ENCODE measurements at regions not wholly inside any gene's neighbourhood (a gene's known extent, or its start where the extent isn't known, plus 50 kb on each side); places are given as distances from the start of the nearest gene placed in this dataset.
"Not testable (repeated sequence)": the region's sequence is repeated elsewhere in the genome, so short reads cannot be mapped to it uniquely, and the experiment has no call there.

DNA sequence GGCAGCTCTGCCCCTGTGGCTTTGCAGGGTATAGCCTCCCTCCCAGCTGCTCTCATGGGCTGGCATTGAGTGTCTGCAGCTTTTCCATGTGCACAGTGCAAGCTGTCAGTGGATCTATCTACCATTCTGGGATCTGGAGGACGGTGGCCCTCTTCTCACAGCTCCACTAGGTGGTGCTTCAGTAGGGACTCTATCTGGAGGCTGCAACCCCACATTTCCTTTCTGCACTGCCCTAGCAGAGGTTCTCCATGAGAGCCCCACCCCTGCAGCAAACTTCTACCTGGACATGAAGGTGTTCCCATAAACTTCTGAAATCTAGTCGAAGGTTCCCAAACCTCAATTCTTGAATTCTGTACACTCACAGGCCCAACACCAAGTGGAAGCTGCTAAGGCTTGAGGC lies 292.5 kb downstream of the C11orf87 start:
- peaks cover 13 to 33% (median 17%) of the 10 kb centered on the region in 6 donors for H3K9me3 Mint-ChIP-seq
- not testable (repeated sequence) for H3K4me3 Mint-ChIP-seq; H3K36me3 Mint-ChIP-seq; H3K27ac Mint-ChIP-seq; H3K27me3 Mint-ChIP-seq (ENCODE audit: low read depth in 3 of 3); DNase-seq; H3K4me1 Mint-ChIP-seq

DNA sequence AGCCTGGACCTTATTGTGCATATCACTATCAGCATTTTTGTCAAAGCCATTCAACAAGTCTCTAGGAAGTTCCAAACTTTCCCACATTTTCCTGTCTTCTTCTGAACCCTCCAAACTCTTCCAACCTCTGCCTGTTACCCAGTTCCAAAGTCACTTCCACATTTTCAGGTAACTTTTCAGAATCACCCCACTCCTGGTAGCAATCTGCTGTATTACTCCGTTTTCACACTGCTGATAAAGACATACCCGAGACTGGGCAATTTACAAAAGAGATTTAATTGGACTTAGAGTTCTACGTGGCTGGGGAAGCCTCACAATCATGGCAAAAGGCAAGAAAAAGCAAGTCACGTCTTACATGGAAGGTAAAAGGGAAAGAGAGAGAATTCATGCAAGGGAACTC lies 293.4 kb downstream of the C11orf87 start:
- not testable (repeated sequence) for H3K36me3 Mint-ChIP-seq; DNase-seq; H3K4me1 Mint-ChIP-seq; H3K27ac Mint-ChIP-seq; H3K27me3 Mint-ChIP-seq (ENCODE audit: low read depth in 3 of 3); H3K4me3 Mint-ChIP-seq
- peaks cover 15 to 33% (median 19%) of the 10 kb centered on the region in 6 donors for H3K9me3 Mint-ChIP-seq

DNA sequence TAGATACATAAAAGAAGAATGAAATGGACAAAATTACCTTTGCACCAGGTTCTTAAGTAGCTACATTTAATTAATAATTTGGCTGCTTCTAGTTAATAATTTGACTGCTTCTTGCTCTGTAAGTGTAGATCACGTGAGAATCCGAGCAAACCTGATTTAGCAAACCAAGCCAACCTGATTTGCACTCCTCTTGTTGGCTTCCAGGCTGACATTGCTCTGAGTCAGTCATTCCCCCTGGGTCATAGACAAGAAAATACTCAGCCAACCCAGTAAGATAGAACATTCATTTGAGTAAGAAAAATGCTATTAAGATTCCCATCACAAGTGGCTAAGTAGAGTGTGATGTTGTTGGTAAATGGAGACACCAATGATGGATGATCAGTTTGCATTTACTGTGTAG lies 304.1 kb downstream of the C11orf87 start:
- Mint-ChIP-seq H3K27me3 (ENCODE audit: low read depth in 3 of 3) (peaks cover 0 to 4% (median 1%) of the 10 kb centered on the region in 3 donors), H3K4me3 (no peak overlapping the region), H3K36me3 (no peaks in the 10 kb centered on the region), H3K9me3 (peaks cover 0 to 5% (median 0%) of the 10 kb centered on the region in 6 donors), H3K4me1 (no peaks in the 10 kb centered on the region), H3K27ac (no peak overlapping the region)
- DNase-seq, result no peak

DNA sequence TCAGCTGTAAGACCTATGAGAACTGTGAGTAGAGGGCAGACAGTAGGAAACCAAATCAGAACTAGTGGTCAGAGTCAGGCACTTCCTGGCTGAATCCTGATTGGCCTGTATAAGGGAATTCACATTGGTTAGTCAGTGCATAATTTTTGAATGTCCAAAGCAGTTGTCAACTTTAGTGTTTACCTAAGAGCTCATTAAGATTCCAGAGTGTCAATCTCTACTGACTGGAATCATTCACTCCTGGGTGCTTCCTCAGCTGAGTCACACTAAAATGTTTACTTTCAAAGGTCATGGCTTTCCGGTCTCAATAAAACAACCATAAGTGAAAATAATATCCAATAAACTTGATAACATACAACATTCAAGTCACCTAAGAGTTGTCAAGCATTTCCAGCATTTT lies 306.1 kb downstream of the C11orf87 start:
- no peaks in the 10 kb centered on the region for H3K36me3 Mint-ChIP-seq
- H3K27ac Mint-ChIP-seq, result no peak overlapping the region
- H3K4me1 Mint-ChIP-seq, result no peaks in the 10 kb centered on the region
- peaks cover 0 to 4% (median 1%) of the 10 kb centered on the region in 3 donors for H3K27me3 Mint-ChIP-seq (ENCODE audit: low read depth in 3 of 3)
- H3K9me3 Mint-ChIP-seq, result peaks cover 0 to 4% (median 0%) of the 10 kb centered on the region in 6 donors
- no peak overlapping the region for H3K4me3 Mint-ChIP-seq
- DNase-seq, result no peak

DNA sequence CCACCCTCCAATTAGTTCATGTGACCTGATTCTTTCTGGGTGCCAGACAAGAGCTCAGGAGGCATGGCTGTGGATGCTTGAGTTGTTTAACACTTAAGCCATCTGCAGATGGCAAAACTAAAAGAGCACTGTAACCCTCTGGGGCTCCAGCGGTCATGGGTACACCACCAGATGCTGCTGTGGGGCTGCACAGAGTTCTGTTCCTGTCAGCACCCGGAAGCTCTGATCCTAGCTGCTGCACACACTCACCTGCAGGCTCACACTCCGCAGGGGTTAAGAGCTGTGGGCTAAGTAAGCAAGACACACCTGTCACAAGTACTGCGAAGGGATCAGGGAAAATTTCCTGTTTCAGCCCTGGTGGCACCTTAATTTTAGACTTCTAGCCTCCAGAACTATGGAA lies 307.8 kb downstream of the C11orf87 start:
- H3K36me3 Mint-ChIP-seq, result no peaks in the 10 kb centered on the region
- H3K4me3 Mint-ChIP-seq, result no peak overlapping the region
- H3K4me1 Mint-ChIP-seq, result no peaks in the 10 kb centered on the region
- H3K9me3 Mint-ChIP-seq, result peaks cover 0 to 4% (median 0%) of the 10 kb centered on the region in 6 donors
- DNase-seq, result no peak
- H3K27ac Mint-ChIP-seq, result no peak overlapping the region
- peaks cover 0 to 4% (median 1%) of the 10 kb centered on the region in 3 donors for H3K27me3 Mint-ChIP-seq (ENCODE audit: low read depth in 3 of 3)

GRCh38 chr11:109730669-109731068 lies 308.7 kb downstream of the C11orf87 start:
- H3K4me3 Mint-ChIP-seq, result no peak overlapping the region
- no peaks in the 10 kb centered on the region for H3K4me1 Mint-ChIP-seq
- H3K27ac Mint-ChIP-seq, result no peak overlapping the region
- H3K9me3 Mint-ChIP-seq, result peaks cover 0 to 4% (median 0%) of the 10 kb centered on the region in 6 donors
- DNase-seq, result no peak
- peaks cover 0 to 4% (median 1%) of the 10 kb centered on the region in 3 donors for H3K27me3 Mint-ChIP-seq (ENCODE audit: low read depth in 3 of 3)
- H3K36me3 Mint-ChIP-seq, result no peaks in the 10 kb centered on the region

GRCh38 chr11:109731451-109731850 lies 309.5 kb downstream of the C11orf87 start:
- no peak overlapping the region for H3K4me3 Mint-ChIP-seq
- no peaks in the 10 kb centered on the region for H3K36me3 Mint-ChIP-seq
- no peak overlapping the region for H3K27ac Mint-ChIP-seq
- H3K4me1 Mint-ChIP-seq, result no peaks in the 10 kb centered on the region
- no peak for DNase-seq
- H3K27me3 Mint-ChIP-seq (ENCODE audit: low read depth in 3 of 3), result peaks cover 0 to 4% (median 1%) of the 10 kb centered on the region in 3 donors
- peaks cover 0 to 4% (median 0%) of the 10 kb centered on the region in 6 donors for H3K9me3 Mint-ChIP-seq

DNA sequence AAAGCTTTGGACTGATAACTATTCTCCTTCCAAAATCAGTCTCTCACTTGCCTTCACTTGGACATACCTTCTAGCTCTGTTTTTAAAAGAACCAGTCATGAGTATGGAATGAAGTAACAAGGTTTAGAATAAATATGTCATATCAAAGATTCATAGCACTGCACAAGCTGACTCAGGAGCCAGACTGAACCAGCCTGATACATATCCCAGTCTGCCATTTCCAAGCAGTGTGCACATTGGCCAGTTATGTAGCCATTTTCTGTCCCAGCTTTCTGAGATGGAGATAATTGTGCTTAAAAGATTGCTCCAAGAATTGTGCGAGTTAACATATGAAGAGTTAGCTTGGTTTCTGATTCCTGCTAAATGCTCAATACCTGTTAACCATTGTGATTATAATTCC lies 311.3 kb downstream of the C11orf87 start:
- Mint-ChIP-seq H3K36me3 (no peaks in the 10 kb centered on the region), H3K4me1 (no peaks in the 10 kb centered on the region), H3K27me3 (ENCODE audit: low read depth in 3 of 3) (peaks cover 0 to 4% (median 1%) of the 10 kb centered on the region in 3 donors), H3K4me3 (no peak overlapping the region), H3K27ac (no peak overlapping the region), H3K9me3 (peaks cover 0 to 8% (median 0%) of the 10 kb centered on the region in 6 donors)
- DNase-seq, result no peak

DNA sequence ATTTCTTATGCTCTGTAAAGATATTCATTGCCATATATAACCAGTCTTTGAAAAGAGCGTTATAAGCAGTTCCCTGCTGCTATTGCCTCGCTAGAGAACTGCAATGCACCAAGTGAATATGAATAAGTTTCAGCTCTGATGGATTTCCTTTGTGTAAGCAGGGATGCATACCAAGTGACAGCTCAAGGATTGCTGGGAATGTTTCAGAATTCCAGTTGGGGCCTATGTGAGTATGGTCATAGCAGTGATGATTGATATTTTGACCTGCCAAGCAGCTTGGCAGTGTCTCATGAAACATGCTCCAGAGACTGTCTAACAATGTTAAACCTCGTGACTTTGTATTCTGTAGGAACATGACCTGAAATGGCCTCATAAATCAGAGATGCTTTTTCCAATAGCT lies 312.6 kb downstream of the C11orf87 start:
- Mint-ChIP-seq H3K27me3 (ENCODE audit: low read depth in 3 of 3) (peaks cover 0 to 2% (median 1%) of the 10 kb centered on the region in 3 donors), H3K27ac (no peak overlapping the region), H3K36me3 (no peaks in the 10 kb centered on the region), H3K4me3 (no peak overlapping the region), H3K4me1 (no peaks in the 10 kb centered on the region), H3K9me3 (peaks cover 0 to 10% (median 2%) of the 10 kb centered on the region in 6 donors)
- no peak for DNase-seq

- Mint-ChIP-seq H3K4me1 (no peaks in the 10 kb centered on the region), H3K27me3 (ENCODE audit: low read depth in 3 of 3) (peaks cover 0 to 2% (median 1%) of the 10 kb centered on the region in 3 donors), H3K36me3 (no peaks in the 10 kb centered on the region), H3K4me3 (no peak overlapping the region), H3K9me3 (peaks cover 0 to 16% (median 2%) of the 10 kb centered on the region in 6 donors), H3K27ac (no peak overlapping the region)
- DNase-seq, result no peak
These were observed 313.1 kb downstream of the C11orf87 start for GRCh38 chr11:109735128-109735527.

DNA sequence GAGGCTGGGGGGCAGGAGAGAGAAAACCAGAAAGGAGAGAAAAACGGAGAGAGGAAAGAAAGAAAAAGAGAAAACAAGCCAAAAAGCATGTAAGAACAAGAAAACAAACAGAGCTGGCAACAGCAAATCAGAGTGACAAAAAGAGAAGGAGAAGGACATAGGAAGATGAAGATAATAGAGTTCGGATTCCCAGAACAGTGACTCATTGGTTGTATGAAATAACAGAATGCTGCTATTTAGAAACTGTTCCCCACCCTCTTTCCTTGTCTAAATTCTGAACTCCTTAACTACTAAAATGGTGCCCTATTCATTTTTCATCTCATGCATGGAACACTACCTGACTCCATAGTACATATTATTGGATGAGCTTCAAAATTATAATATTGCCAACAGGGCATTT lies 317.4 kb downstream of the C11orf87 start:
- no peaks in the 10 kb centered on the region for H3K4me1 Mint-ChIP-seq
- no peak for DNase-seq
- H3K4me3 Mint-ChIP-seq, result no peak overlapping the region
- H3K36me3 Mint-ChIP-seq, result no peaks in the 10 kb centered on the region
- H3K27ac Mint-ChIP-seq, result no peak overlapping the region
- no peaks in the 10 kb centered on the region for H3K27me3 Mint-ChIP-seq (ENCODE audit: low read depth in 3 of 3)
- peaks cover 0 to 16% (median 2%) of the 10 kb centered on the region in 6 donors for H3K9me3 Mint-ChIP-seq

GRCh38 chr11:109745996-109746625 lies 324.1 kb downstream of the C11orf87 start:
- no peak for DNase-seq
- Mint-ChIP-seq H3K4me3 (no peak overlapping the region), H3K27ac (no peak overlapping the region), H3K27me3 (ENCODE audit: low read depth in 3 of 3) (no peaks in the 10 kb centered on the region), H3K36me3 (no peaks in the 10 kb centered on the region), H3K4me1 (no peaks in the 10 kb centered on the region), H3K9me3 (peaks cover 0 to 5% (median 0%) of the 10 kb centered on the region in 6 donors)

GRCh38 chr11:109747839-109748238 lies 325.8 kb downstream of the C11orf87 start:
- Mint-ChIP-seq H3K27me3 (ENCODE audit: low read depth in 3 of 3) (no peaks in the 10 kb centered on the region), H3K27ac (no peak overlapping the region), H3K4me1 (no peaks in the 10 kb centered on the region), H3K9me3 (peaks cover 0 to 5% (median 0%) of the 10 kb centered on the region in 6 donors), H3K36me3 (no peaks in the 10 kb centered on the region), H3K4me3 (no peak overlapping the region)
- no peak for DNase-seq

GRCh38 chr11:109749476-109749875 lies 327.5 kb downstream of the C11orf87 start:
- Mint-ChIP-seq H3K27ac (no peak overlapping the region), H3K4me1 (no peaks in the 10 kb centered on the region), H3K27me3 (ENCODE audit: low read depth in 3 of 3) (no peaks in the 10 kb centered on the region), H3K4me3 (no peak overlapping the region), H3K36me3 (no peaks in the 10 kb centered on the region), H3K9me3 (peaks cover 0 to 7% (median 0%) of the 10 kb centered on the region in 6 donors)
- DNase-seq, result no peak

DNA sequence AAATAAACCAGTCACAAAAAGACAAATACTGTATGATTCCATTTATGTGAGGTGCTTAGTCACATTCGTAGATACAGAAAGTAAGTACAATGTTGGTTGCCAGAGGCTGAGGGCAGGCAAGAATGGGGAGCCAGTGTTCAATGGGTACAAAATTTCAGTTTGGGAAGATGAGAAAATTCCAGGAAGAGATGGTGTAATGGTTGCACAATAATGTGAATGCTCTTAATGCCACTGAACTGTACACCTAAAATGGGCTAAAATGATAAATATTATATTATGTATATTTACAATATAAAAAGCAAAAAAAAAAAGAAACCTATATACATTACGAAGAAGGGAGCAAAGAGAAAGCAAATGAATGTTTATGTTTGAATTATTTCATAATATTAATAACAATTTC lies 329.0 kb downstream of the C11orf87 start:
- no peak overlapping the region for H3K27ac Mint-ChIP-seq

More for the DNA sequence above, 329.0 kb downstream of the C11orf87 start:
- no peak for DNase-seq
- H3K27me3 Mint-ChIP-seq (ENCODE audit: low read depth in 3 of 3), result no peaks in the 10 kb centered on the region
- no peaks in the 10 kb centered on the region for H3K4me1 Mint-ChIP-seq
- H3K4me3 Mint-ChIP-seq, result no peak overlapping the region
- no peaks in the 10 kb centered on the region for H3K36me3 Mint-ChIP-seq
- peaks cover 0 to 7% (median 0%) of the 10 kb centered on the region in 6 donors for H3K9me3 Mint-ChIP-seq

Measured in immature natural killer cell (primary cell).